Esophagus (tissue), 2 donors: ENCODE measurements at regions not wholly inside any gene's neighbourhood (a gene's known extent, or its start where the extent isn't known, plus 50 kb on each side); places are given as distances from the start of the nearest gene placed in this dataset.
"Not testable (repeated sequence)": the region's sequence is repeated elsewhere in the genome, so short reads cannot be mapped to it uniquely, and the experiment has no call there.

Experiments used
- H3K27ac ChIP-seq, 2 donors: one replicate each; pipeline ENCODE4 v1.5.1; 2013; ENCODE audit warnings: low read depth in 2 of 2, mild to moderate bottlenecking in 2 of 2, inconsistent platforms in 1 of 2, low read length in 1 of 2, moderate library complexity in 1 of 2
- H3K27me3 ChIP-seq, 2 donors: one replicate each; pipeline ENCODE4 v1.6.1; 2013; ENCODE audit warnings: low read length in 2 of 2, control low read depth in 1 of 2, mild to moderate bottlenecking in 1 of 2; ENCODE audit not compliant: insufficient read depth in 2 of 2, control insufficient read depth in 1 of 2
- H3K36me3 ChIP-seq, 2 donors: one replicate each; pipeline ENCODE4 v1.6.1; 2013; ENCODE audit warnings: low read length in 1 of 2; ENCODE audit not compliant: control insufficient read depth in 2 of 2, insufficient read depth in 2 of 2
- H3K4me1 ChIP-seq, 2 donors: one replicate each; pipeline ENCODE4 v1.6.1; 2013; ENCODE audit warnings: low read length in 1 of 2; ENCODE audit not compliant: control insufficient read depth in 2 of 2, insufficient read depth in 2 of 2
- H3K4me3 ChIP-seq, 2 donors: one replicate each; pipeline ENCODE4 v1.5.1; 2013; ENCODE audit warnings: low read length in 2 of 2, mild to moderate bottlenecking in 2 of 2, low read depth in 1 of 2, moderate library complexity in 1 of 2
- H3K9me3 ChIP-seq, 2 donors: one replicate each; pipeline ENCODE4 v1.6.1; 2013; ENCODE audit warnings: mild to moderate bottlenecking in 2 of 2, low read depth in 1 of 2, low read length in 1 of 2, moderate library complexity in 1 of 2; ENCODE audit not compliant: control insufficient read depth in 2 of 2, insufficient read depth in 1 of 2
- WGBS, 2 donors: extraction: QIAGEN DNeasy Blood & Tissue Kit; methylation state at CpG; one replicate each; pipeline ENCODE4 v1.1.7; 2013; 5-methylcytosine and 5-hydroxymethylcytosine counted together
- donor health status: healthy with polysubstance abuse.
- donor health status: Bipolar disorder and iron deficiency.

DNA sequence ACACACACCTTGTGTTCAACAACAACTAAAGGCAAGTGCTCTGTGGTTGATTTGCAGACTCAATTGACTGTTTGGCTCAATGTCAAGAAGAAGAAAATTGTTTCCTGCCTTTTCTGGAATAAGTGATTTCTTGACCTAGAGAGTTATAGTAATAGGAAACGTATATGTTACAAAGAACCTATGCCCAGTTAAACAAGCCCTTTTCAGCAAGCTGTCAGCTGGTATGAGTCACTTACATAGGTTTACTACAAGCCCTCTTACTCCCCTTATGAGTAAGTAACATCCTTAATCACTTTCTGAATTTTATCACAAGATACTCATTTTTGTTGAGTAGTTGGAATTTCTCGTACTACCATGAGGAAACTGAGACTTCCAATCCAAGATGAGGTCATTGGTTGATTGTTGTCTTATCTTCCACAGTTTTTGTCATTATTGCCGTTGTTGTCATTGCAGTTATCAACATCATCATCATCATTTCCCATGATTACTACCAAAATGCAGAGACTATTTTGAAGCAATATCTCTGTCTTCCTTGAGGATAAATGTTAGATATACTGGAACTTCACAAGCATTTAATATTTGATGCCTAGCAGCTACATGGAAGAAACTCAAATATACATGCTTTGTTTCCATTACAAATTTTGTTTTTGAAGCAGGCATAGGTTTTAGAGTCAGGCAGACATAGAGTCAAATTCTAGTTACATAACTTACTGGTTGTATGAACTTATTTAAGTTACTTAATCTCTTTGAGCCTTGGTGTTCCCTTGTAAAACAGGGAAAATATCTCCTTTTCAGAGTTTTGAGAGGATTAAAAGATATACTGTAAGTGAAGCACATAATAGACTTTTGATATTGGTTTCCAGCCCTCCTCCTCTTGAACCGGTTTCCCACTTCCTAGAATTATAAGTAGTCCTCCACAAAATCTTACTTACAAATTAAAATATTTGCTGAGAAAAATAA is 106.0 kb downstream of the RAP2A start:
- Histone ChIP-seq H3K36me3 (no peaks in the 10 kb centered on the region), H3K9me3 (no peaks in the 10 kb centered on the region), H3K27me3 (no peaks in the 10 kb centered on the region), H3K4me3 (no peak overlapping the region), H3K27ac (no peak overlapping the region), H3K4me1 (no peaks in the 10 kb centered on the region)
- WGBS, 2 donors, result 34 to 40% methylated on average over 4 of the region's 4 CpGs

DNA sequence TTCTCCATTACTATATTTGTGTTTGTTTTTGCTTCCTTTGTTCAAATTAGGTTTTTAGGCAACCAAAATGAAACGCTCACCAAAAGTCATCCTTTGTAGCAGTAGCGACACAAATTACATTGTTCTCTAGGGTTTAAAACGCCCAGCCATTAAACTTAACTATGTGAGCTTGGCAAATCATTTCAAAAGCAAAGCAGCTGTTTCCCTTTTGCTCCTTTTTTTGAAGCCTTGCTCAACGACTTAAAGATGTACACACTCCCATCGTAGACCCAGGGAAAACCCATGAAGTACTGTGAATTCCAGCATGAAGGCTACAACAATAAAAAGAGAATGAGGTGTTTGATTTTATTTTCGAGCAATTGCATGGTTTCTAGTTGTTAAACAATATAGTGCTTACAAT is 106.7 kb downstream of the RAP2A start:
- no peak overlapping the region for H3K27ac ChIP-seq
- H3K4me1 ChIP-seq, result no peaks in the 10 kb centered on the region
- WGBS, 2 donors, result 14 to 26% methylated on average over 6 of the region's 6 CpGs
- peaks cover 0 to 2% of the 10 kb centered on the region in 2 donors for H3K9me3 ChIP-seq
- no peaks in the 10 kb centered on the region for H3K27me3 ChIP-seq
- H3K36me3 ChIP-seq, result no peaks in the 10 kb centered on the region
- H3K4me3 ChIP-seq, result no peak overlapping the region

DNA sequence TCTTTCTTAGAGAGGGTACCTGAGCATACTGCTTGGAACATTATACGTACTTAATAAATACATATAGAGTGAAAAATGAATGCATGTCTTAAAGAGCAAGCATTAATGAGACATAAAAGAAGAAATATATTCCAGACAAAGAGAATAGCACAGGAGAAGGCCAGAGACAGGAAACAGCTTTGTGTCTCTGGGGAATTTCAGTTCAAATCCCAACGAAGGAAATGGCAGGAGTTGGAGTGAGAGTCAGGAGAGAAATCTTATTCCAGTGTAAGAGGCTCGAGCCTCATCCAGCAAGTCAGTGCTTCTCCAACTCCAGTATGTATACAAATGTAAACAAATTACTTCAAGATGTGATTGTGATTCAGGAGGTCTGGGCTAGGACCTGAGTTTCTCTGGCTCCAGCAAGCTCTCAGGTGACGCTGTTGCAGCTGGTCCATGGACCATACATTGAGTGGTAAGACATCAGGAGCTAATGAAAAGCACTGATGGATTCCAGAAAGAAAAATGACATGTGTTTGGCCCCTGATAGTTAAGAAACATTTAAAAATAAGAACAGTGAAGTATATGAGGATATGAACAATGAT is 108.2 kb downstream of the RAP2A start:
- Histone ChIP-seq H3K27me3 (no peaks in the 10 kb centered on the region), H3K4me3 (no peak overlapping the region), H3K27ac (no peak overlapping the region), H3K4me1 (no peaks in the 10 kb centered on the region), H3K36me3 (no peaks in the 10 kb centered on the region), H3K9me3 (peaks cover 0 to 2% of the 10 kb centered on the region in 2 donors)
- 61 to 64% methylated on average over 4 of the region's 4 CpGs for WGBS, 2 donors

DNA sequence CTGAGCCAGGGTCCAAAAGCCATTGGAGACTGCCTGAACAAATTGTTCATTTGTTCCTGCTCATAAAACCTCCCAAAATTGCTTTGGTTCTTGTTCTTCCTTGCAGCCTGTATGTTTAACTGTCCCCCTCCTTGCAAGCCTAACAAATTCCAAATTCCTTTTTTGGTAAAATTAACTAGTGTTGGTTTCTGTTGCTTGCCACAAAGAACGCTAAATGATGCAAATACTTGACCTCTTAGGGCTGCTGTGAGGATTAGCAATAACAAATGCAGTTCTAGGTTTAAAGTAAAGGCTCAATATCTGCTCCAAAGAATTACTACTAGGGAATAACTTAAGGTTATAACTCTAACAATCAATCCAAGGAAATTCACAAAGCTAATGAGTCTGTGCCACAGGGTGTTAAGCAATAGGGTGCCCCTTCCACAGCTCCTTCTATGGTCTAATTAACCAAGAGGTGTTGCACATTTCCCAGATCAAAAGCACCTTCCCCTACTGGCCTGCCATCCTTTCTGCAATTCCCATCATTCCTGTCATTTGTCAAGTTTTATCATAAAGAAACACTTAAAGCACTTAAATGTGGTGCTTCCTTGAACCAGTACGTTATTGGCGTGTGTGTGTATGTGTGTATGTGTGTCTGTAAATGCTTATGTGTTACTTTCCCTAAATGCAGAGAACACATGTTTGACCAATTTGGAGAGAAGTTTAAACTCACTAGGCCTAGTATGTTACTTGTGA is 110.2 kb downstream of the RAP2A start:
- no peaks in the 10 kb centered on the region for H3K4me1 ChIP-seq
- H3K9me3 ChIP-seq, result peaks cover 0 to 2% of the 10 kb centered on the region in 2 donors
- WGBS, 2 donors, result 82 to 83% methylated on average over 3 of the region's 3 CpGs
- H3K4me3 ChIP-seq, result no peak overlapping the region
- H3K27me3 ChIP-seq, result no peaks in the 10 kb centered on the region
- no peaks in the 10 kb centered on the region for H3K36me3 ChIP-seq
- H3K27ac ChIP-seq, result no peak overlapping the region

DNA sequence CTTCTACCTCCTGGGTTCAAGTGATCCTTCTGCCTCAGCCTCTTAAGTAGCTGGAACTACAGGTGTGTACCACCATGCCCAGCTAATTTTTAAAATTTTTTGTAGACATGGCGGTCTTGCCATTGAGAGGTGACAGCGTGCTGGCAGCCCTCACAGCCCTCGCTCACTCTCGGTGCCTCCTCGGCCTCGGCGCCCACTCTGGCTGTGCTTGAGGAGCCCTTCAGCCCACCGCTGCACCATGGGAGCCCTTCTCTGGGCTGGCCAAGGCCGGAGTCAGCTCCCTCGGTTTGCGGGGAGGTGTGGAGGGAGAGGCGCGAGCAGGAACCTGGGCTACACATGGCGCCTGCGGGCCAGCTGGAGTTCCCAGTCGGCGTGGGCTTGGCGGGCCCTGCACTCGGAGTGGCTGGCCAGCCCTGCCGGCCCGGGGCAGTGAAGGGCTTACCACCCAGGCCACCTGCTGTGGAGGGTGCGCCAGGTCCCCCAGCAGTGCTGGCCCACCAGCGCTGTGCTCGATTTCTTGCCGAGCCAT is 111.1 kb downstream of the RAP2A start:
- WGBS, 2 donors, result 90 to 92% methylated on average over 25 of the region's 25 CpGs

DNA sequence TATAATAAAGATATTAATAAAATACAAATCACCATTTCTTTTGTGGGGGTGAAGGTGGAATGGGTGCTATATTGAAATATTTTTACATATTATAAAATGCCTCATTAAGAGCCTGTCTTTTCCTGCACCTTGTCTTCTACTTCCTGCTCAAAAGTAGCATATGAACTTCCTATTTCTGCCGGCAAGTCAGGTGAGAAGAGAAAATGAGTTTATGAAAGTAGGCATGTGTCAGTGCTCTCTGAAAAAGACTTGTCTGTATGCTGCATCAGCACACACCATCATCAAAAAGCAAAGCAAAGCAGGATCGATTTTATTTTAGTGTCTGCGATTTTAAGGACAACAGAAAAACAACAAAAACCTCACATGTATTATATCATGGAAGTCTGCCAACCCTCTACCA is 114.2 kb downstream of the RAP2A start:
- H3K4me3 ChIP-seq, result no peak overlapping the region
- WGBS, 2 donors, result 33% methylated on average over 3 of the region's 3 CpGs
- no peaks in the 10 kb centered on the region for H3K36me3 ChIP-seq
- H3K27ac ChIP-seq, result no peak overlapping the region
- H3K4me1 ChIP-seq, result no peaks in the 10 kb centered on the region
- no peaks in the 10 kb centered on the region for H3K27me3 ChIP-seq
- H3K9me3 ChIP-seq, result peaks cover 0 to 2% of the 10 kb centered on the region in 2 donors

More for the DNA sequence above, 111.1 kb downstream of the RAP2A start:
- H3K27me3 ChIP-seq, H3K36me3 ChIP-seq, H3K4me1 ChIP-seq, H3K9me3 ChIP-seq, H3K27ac ChIP-seq, H3K4me3 ChIP-seq: not testable (repeated sequence)

DNA sequence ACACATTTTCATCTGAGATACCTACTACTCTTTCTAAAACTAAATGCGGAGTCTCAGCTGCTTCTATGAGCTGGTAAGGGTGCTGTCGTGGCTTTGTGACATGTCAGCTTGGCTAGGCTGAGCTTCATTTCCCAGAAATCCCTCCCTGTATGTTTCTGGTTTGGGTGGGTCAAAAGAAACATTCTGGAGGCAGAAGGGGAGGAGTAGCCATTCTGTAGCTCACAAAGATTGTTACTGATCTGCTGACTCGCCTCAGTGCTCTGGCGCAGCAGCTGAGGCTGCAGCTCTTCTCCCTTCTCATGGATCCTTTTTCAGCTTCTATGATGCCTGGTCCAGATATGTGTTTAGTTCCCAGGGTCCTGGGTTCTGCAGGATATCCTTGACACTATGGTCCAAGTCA is 114.7 kb downstream of the RAP2A start:
- 57 to 60% methylated on average over 4 of the region's 4 CpGs for WGBS, 2 donors
- Histone ChIP-seq H3K4me3 (no peak overlapping the region), H3K36me3 (no peaks in the 10 kb centered on the region), H3K27ac (no peak overlapping the region), H3K4me1 (no peaks in the 10 kb centered on the region), H3K9me3 (peaks cover 0 to 2% of the 10 kb centered on the region in 2 donors), H3K27me3 (no peaks in the 10 kb centered on the region)

DNA sequence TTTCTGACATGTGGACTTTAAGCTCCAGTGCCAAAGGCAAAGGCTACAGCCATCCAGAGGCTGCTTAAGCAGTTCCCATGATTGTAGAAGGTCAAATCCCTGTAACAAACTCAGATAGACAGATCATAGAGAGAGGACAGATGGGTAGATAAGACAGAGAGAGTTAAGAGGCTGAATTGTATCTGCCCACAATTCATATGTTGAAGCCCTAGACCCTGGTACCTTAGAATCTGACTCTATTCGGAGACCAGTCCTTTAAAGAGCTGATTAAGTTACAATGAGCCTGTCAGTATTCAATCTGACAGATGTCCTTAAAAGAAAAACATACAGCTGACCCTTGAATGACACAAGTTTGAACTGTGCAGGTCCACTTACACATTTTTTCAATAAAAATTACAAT is 115.2 kb downstream of the RAP2A start:
- WGBS, 2 donors, result 43 to 54% methylated on average over 1 of the region's 1 CpG
- Histone ChIP-seq H3K4me1 (no peaks in the 10 kb centered on the region), H3K27me3 (no peaks in the 10 kb centered on the region), H3K9me3 (peaks cover 0 to 2% of the 10 kb centered on the region in 2 donors), H3K36me3 (no peaks in the 10 kb centered on the region), H3K27ac (no peak overlapping the region), H3K4me3 (no peak overlapping the region)

DNA sequence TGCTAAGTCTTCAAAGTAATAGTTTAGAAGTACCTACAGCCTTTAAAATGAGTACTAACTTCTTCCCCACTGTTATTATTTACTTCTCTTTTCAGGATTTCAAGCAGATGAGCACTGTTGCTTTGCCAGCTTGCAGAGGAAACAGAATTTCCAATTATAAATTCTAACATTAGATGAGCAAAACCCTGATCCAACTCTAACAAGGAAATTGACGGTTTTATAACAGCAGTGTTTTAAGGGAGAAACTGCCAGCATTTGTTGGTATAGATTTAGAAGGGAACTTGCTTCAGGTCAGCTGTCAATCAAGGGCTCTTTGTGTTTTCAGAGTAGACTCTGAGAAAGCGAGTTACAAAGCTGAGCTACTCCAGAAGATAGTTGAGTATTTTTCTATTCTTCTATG is 120.5 kb downstream of the RAP2A start:
- no peaks in the 10 kb centered on the region for H3K36me3 ChIP-seq
- no peaks in the 10 kb centered on the region for H3K27me3 ChIP-seq
- H3K4me1 ChIP-seq, result no peaks in the 10 kb centered on the region
- H3K27ac ChIP-seq, result no peak overlapping the region
- no peak overlapping the region for H3K4me3 ChIP-seq
- 70 to 71% methylated on average over 2 of the region's 2 CpGs for WGBS, 2 donors
- H3K9me3 ChIP-seq, result no peaks in the 10 kb centered on the region
